IPS-20b (cell line): ENCODE measurements at regions not wholly inside any gene's neighbourhood (a gene's known extent, or its start where the extent isn't known, plus 50 kb on each side); places are given as distances from the start of the nearest gene placed in this dataset.

Experiments used
- H3K27ac ChIP-seq: one replicate; pipeline ENCODE4 v1.5.1; 2013; ENCODE audit warnings: low read length
- H3K27me3 ChIP-seq: 2 replicates; pipeline ENCODE4 v1.6.1; 2013; ENCODE audit warnings: mild to moderate bottlenecking, low read length, inconsistent platforms; ENCODE audit not compliant: insufficient read depth
- H3K36me3 ChIP-seq: 2 replicates; pipeline ENCODE4 v1.6.1; 2013; ENCODE audit warnings: low read depth, mild to moderate bottlenecking, inconsistent platforms, low read length, moderate library complexity; ENCODE audit not compliant: insufficient read depth
- H3K4me1 ChIP-seq: 2 replicates; pipeline ENCODE4 v1.6.1; 2013; ENCODE audit warnings: mild to moderate bottlenecking, control low read depth, inconsistent platforms, low read length, moderate library complexity; ENCODE audit not compliant: insufficient read depth
- H3K4me3 ChIP-seq: 2 replicates; pipeline ENCODE4 v1.5.1; 2013; ENCODE audit warnings: mild to moderate bottlenecking, low read length, inconsistent platforms
- H3K9ac ChIP-seq: 2 replicates; pipeline ENCODE4 v1.6.1; 2013; ENCODE audit warnings: low read depth, mild to moderate bottlenecking, inconsistent platforms, low read length, moderate library complexity
- H3K9me3 ChIP-seq: 2 replicates; pipeline ENCODE4 v1.6.1; 2013; ENCODE audit warnings: mild to moderate bottlenecking, low read depth, low read length, inconsistent platforms; ENCODE audit not compliant: insufficient read depth

DNA sequence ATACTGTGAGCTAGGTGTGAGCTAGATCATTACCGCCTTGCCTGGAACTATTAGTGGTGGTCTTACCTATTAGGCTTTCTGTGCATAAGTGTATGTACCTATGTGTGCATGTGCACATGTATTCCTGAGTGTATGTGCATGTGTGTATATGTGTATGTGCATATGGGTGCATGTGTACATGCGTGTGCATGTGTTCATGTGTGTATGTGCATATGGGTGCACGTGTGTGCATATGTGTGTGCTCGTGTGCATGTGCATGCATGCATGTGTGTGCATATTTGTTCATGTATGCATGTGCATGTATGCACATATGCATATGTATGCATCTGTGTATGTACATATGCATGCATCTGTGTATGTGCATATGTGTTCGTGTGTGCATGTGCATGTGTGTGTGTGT is 508.3 kb upstream of the ADARB2 start:
- H3K36me3 ChIP-seq: no peaks in the 10 kb centered on the region
- H3K4me3 ChIP-seq: no peak overlapping the region
- no peaks in the 10 kb centered on the region for H3K4me1 ChIP-seq
- H3K27ac ChIP-seq: no peak overlapping the region
- no peaks in the 10 kb centered on the region for H3K9me3 ChIP-seq
- no peak overlapping the region for H3K9ac ChIP-seq
- H3K27me3 ChIP-seq: no peaks in the 10 kb centered on the region

DNA sequence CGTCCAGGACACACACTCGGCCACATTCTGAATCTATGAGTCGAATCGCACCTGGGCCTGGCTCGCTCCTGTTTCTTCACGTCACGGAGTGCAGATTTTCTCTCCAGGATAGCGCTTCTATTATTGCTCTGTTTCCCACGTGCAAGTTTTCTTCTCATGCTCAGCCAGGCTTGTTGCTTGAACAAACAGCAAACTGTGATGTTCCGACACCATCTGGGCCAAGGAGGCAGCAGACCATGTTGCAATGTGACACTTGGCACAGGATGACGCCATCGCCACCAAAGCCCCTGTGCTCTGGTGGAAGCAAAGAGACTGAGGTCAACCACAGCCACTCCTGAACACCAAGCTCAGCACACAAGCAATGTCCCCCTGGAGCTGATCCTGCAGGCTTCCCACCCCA is 507.1 kb upstream of the ADARB2 start:
- Histone ChIP-seq H3K27me3 (no peaks in the 10 kb centered on the region), H3K9ac (no peak overlapping the region), H3K27ac (no peak overlapping the region), H3K9me3 (no peaks in the 10 kb centered on the region), H3K4me3 (no peak overlapping the region), H3K4me1 (no peaks in the 10 kb centered on the region), H3K36me3 (no peaks in the 10 kb centered on the region)

DNA sequence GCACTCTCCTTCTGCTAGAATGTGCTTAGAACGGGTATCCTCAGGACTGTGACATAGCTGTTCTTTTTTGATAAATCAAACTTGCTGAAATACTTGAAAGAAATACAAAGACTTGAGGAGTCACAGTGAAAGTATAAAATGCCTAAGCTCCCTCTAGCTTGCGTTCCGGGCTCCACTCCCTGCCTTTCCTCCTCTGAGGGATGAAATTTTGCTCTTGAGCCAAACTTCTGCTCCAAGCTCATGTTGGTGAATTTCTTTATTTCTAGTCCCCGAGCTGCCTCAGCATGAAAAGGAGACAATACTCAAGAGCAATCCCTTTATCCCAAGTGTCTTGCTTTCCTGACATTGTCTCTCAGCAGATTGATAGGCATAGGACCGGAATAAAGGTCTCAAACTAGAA is 499.6 kb upstream of the ADARB2 start:
- no peak overlapping the region for H3K4me3 ChIP-seq
- H3K9ac ChIP-seq: no peak overlapping the region
- no peaks in the 10 kb centered on the region for H3K27me3 ChIP-seq
- no peaks in the 10 kb centered on the region for H3K9me3 ChIP-seq
- no peaks in the 10 kb centered on the region for H3K4me1 ChIP-seq
- H3K36me3 ChIP-seq: no peaks in the 10 kb centered on the region
- H3K27ac ChIP-seq: no peak overlapping the region

DNA sequence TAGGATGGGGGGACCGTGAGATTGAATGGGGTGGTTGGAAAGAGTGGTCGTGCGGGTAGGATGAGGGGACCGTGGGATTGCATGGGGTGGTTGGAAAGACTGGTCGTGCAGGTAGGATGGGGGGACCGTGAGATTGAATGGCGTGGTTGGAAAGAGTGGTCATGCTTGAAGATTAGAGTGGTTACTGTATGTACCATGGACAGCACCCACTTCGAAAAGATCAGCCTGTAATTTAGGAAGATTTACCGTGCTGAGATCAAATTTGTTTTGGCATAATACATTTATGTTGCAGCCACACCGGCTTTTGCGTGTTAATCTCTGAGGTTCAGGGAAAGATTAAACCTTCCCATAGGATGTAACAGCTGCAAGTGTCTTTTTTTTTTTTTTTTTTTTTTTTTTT is 495.2 kb upstream of the ADARB2 start:
- no peaks in the 10 kb centered on the region for H3K36me3 ChIP-seq
- no peak overlapping the region for H3K9ac ChIP-seq
- no peaks in the 10 kb centered on the region for H3K27me3 ChIP-seq
- H3K9me3 ChIP-seq: no peaks in the 10 kb centered on the region
- no peak overlapping the region for H3K27ac ChIP-seq
- no peaks in the 10 kb centered on the region for H3K4me1 ChIP-seq
- no peak overlapping the region for H3K4me3 ChIP-seq

DNA sequence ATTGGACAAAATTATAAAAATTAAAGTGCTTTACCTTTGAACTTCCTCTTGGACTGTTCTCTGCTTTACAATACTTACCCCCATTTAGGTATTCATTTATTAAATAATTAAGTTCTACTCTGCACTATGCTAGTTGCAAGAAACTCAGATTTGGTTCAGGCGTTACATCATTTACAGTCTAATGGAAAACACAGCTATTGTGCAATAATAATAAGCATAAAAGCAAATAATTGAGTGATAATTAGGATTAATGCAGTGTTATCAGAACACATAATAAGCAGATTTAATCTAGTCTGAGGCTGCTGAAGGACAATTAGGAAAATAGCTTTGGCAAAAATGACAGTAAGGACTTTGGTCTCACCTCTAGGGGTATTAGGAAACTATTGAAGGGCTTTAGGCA is 493.2 kb upstream of the ADARB2 start:
- H3K27me3 ChIP-seq: no peaks in the 10 kb centered on the region
- no peak overlapping the region for H3K4me3 ChIP-seq
- H3K9ac ChIP-seq: no peak overlapping the region
- no peaks in the 10 kb centered on the region for H3K36me3 ChIP-seq
- H3K27ac ChIP-seq: no peak overlapping the region
- no peaks in the 10 kb centered on the region for H3K4me1 ChIP-seq
- H3K9me3 ChIP-seq: no peaks in the 10 kb centered on the region

DNA sequence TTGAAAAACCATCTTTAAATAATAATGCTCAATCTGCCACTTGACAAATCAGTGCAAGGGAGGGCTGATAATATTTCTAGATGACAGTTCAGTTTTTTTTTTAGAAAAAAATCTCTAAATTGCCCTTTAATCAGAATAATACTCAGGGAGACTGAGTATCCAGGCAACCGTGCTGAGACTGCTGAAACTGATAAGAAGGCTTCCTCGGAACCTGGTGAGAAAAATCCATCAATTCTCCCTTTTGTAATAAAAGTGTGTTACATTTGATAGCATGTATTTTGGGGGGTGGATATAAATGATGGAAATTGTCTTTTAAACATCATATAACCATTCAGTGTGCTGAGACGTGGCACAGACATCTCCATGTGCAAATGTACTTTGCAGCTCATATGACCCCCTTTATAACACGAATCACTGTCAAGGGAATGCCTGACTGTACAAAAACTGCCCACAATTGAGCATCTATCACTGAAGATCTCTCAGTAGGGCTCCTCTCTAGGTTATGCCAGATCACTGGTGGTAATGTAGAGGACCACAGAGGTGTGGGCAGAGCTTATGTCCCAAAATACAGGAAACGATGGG is 491.1 kb upstream of the ADARB2 start:
- Histone ChIP-seq H3K27ac (no peak overlapping the region), H3K36me3 (no peaks in the 10 kb centered on the region)

DNA sequence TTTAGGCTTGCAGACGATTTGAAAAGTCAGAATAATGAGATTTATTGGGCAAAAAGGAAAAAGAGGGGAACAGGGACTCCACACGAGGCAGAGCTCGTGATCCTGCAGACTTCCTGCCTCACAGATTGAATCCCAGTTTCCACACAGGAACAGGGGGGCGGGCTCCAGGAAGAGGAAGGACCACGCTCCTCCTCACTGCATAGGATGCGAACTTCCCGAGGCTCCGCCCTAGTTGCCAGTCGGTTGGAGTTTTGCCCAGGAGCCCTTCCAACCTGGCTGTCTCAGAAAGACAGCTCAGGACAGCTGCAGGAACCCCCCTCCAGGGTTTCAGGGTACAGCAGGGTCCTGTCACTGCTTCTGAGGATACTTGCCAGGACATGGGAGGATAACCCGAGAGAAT is 488.3 kb upstream of the ADARB2 start:
- no peak overlapping the region for H3K9ac ChIP-seq
- no peak overlapping the region for H3K27ac ChIP-seq
- no peak overlapping the region for H3K4me3 ChIP-seq
- no peaks in the 10 kb centered on the region for H3K36me3 ChIP-seq
- H3K9me3 ChIP-seq: no peaks in the 10 kb centered on the region
- no peaks in the 10 kb centered on the region for H3K27me3 ChIP-seq
- H3K4me1 ChIP-seq: no peaks in the 10 kb centered on the region

More for the DNA sequence above, 491.1 kb upstream of the ADARB2 start:
- Histone ChIP-seq H3K4me3 (no peak overlapping the region), H3K27me3 (no peaks in the 10 kb centered on the region), H3K9ac (no peak overlapping the region), H3K9me3 (no peaks in the 10 kb centered on the region), H3K4me1 (no peaks in the 10 kb centered on the region)

DNA sequence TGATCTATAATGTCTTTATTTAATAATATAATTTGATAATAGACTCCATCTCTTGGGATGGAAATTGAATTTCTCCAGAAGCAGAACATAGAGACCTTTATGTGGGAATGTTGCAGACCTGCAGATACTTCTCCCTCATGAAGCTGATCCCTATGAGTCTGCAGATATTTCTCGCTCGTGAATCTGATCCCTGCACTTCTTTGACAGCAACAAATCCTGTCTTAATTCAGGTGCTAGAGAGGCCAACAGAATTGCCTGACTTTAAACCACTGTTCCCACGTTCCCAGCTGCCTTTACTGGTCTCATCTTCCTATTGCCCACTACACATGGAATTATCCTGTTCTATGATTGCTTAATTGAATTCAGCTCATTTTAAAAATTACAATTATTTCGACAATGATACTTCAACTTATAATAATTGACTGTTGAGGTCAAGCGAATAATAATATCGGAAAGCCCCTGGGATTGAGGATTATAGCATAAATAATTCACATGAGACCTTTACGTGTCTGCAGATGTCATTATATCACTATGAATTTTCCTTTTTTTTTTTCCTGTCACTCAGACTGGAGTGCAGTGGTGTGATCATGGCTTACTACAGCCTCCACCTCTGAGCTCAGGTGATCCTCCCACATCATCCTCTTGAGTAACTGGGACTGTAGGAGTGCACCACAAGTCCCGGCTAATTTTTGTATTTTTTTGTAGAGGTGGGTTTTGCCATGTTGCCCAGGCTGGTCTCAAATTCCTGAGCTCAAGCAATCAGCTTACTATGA is 486.4 kb upstream of the ADARB2 start:
- no peaks in the 10 kb centered on the region for H3K36me3 ChIP-seq
- H3K4me1 ChIP-seq: no peaks in the 10 kb centered on the region
- no peak overlapping the region for H3K9ac ChIP-seq
- no peaks in the 10 kb centered on the region for H3K9me3 ChIP-seq
- no peak overlapping the region for H3K4me3 ChIP-seq
- H3K27me3 ChIP-seq: no peaks in the 10 kb centered on the region
- no peak overlapping the region for H3K27ac ChIP-seq

DNA sequence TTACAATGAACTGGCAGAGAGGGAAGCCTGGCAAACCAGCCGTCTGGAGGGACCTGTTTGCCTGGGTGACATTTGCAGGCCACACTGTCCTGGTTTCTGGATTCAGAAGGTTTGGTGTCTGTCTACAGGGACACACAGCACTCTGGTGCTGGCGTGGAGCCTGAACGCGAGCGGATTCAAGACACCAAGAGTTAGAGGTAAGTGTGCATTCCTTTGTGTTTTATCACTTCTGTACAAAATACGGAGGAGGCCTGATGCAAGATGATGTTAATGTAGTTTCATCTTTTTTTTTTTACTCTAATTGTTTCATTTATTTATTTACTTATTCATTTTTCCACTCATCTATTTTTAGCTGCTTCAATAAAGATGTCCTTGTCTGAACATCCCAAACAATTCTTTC is 485.3 kb upstream of the ADARB2 start:
- Histone ChIP-seq H3K4me1 (no peaks in the 10 kb centered on the region), H3K9me3 (no peaks in the 10 kb centered on the region), H3K27me3 (no peaks in the 10 kb centered on the region), H3K27ac (no peak overlapping the region), H3K4me3 (no peak overlapping the region), H3K36me3 (no peaks in the 10 kb centered on the region), H3K9ac (no peak overlapping the region)

DNA sequence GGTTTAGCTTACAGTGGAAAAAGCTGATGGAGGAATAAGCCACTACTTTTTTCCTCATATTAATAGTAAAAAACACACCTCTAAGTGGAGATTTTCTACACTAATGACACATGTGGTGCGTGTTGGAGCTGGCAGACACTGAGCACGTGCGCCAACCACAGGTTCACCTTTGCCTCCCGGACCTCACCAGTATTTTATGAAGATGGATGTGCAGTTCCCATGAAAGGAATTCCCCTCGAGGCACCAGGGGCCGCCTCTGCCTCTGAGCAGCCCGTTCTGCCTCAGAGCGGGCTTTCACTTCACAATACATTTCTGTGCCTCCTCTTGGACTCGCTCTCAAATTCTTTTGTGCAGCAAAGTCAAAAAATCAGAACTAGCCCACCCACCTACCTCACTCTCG is 477.5 kb upstream of the ADARB2 start:
- H3K9ac ChIP-seq: no peak overlapping the region
- H3K9me3 ChIP-seq: no peaks in the 10 kb centered on the region
- no peak overlapping the region for H3K4me3 ChIP-seq
- no peaks in the 10 kb centered on the region for H3K36me3 ChIP-seq
- no peak overlapping the region for H3K27ac ChIP-seq
- H3K27me3 ChIP-seq: no peaks in the 10 kb centered on the region
- no peaks in the 10 kb centered on the region for H3K4me1 ChIP-seq

DNA sequence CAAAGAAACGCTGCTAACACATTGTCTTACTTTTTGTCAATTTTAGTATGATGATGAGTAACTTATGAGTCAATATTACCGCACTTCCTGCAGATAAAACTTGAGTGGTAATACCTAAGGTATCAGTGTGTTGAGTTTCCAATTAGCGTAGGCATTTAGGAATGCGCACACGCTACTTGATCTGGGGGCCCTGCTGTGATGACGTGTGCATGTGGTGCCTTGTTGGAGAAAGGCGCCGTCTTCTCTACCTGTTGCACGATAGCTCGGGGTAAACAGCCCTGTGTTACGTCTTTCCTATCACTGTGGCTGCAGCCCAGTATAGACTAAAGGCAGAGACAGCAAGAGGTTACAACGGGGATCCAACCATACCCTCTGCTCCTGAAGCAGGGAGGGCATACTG is 476.8 kb upstream of the ADARB2 start:
- H3K9ac ChIP-seq: no peak overlapping the region
- no peak overlapping the region for H3K4me3 ChIP-seq
- no peaks in the 10 kb centered on the region for H3K27me3 ChIP-seq
- no peaks in the 10 kb centered on the region for H3K9me3 ChIP-seq
- H3K36me3 ChIP-seq: no peaks in the 10 kb centered on the region
- no peaks in the 10 kb centered on the region for H3K4me1 ChIP-seq
- H3K27ac ChIP-seq: no peak overlapping the region

DNA sequence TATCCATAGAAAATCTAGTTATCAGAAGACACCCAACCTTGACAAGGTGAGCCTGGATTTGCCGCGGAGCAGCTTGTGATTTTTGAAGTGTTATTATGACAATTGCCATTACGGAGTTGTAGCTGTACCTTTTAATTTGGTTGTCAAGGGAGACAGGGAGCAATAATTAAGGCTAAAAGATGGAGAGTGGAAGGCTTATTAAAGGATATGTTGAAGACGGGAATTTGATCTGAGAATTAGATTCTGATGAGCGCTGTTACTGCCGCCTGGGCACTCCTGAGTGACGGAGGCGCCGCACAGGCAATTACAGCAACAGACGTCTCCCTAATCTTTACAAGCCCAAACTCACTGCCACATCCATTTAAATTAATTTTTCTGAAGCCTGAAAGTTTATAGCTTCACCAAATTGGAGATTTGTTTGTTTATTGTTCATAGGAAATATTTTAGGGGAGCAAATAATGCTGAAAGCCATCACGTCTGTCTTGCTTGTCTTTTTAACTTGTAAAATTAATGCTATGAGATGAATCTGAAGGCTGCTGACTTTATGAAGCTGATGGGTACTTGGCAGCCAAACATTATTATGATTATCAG is 475.0 kb upstream of the ADARB2 start:
- no peak overlapping the region for H3K4me3 ChIP-seq
- no peaks in the 10 kb centered on the region for H3K27me3 ChIP-seq
- H3K9ac ChIP-seq: no peak overlapping the region
- no peaks in the 10 kb centered on the region for H3K9me3 ChIP-seq
- H3K27ac ChIP-seq: no peak overlapping the region
- no peaks in the 10 kb centered on the region for H3K36me3 ChIP-seq
- no peaks in the 10 kb centered on the region for H3K4me1 ChIP-seq
